ENCODE measurements at regions not wholly inside any gene's neighbourhood (a gene's known extent, or its start where the extent isn't known, plus 50 kb on each side); places are given as distances from the start of the nearest gene placed in this dataset.
A peak's percentile ranks its signal among the peaks of the same experiment; 100 is the strongest.

DNA sequence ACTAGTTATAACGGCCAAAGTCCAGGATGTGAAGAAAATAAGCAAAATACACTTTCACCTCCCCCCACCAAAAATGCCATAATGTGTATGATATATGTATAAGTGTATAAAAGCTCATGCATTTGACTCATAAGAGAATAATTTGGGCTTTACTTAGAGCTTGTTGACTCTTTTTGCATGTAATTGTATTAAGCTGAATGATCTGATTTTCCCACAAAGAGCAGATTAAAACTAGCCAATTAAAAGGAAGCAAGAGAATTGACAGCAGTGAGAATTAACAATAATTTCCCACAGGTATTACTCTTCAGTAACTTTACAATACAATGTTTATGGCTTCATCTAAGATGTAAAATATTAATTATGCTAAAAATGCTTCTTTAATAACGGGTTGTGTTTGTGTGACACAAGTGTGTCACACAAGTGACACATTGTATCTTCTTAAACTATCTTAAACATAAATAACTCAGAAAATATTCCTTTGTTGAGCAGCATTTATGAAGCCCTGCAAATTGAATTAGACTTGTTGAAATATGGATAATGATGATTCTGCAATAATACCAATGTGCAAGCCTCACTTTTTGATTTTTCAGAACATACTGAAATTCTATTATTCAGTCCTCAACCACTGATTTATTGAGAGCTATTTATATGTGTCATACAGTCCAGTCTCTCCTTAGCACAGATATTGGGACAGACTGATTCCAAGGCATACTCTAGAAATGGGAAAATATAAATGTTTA lies 134.5 kb downstream of the SLIT2 start:
- TF ChIP-seq, protein P1, sequence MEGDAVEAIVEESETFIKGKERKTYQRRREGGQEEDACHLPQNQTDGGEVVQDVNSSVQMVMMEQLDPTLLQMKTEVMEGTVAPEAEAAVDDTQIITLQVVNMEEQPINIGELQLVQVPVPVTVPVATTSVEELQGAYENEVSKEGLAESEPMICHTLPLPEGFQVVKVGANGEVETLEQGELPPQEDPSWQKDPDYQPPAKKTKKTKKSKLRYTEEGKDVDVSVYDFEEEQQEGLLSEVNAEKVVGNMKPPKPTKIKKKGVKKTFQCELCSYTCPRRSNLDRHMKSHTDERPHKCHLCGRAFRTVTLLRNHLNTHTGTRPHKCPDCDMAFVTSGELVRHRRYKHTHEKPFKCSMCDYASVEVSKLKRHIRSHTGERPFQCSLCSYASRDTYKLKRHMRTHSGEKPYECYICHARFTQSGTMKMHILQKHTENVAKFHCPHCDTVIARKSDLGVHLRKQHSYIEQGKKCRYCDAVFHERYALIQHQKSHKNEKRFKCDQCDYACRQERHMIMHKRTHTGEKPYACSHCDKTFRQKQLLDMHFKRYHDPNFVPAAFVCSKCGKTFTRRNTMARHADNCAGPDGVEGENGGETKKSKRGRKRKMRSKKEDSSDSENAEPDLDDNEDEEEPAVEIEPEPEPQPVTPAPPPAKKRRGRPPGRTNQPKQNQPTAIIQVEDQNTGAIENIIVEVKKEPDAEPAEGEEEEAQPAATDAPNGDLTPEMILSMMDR (conservative IDR thresholded peaks at IDR 0.05; ENCODE audit: low read depth, low read length): no peak
- no peak for TF ChIP-seq RFX5 (IDR thresholded peaks at IDR 0.05; ENCODE audit: low read depth, low read length)
- no peak for TF ChIP-seq RCOR1 (IDR thresholded peaks at IDR 0.05; ENCODE audit: insufficient replicate concordance, low read length)
- no peak for TF ChIP-seq POLR2A (IDR thresholded peaks at IDR 0.05; ENCODE audit: low read depth, low read length)
- no peak for TF ChIP-seq SMC3 (IDR thresholded peaks at IDR 0.05; ENCODE audit: low read depth, low read length)
- no peak for TF ChIP-seq MXI1 (IDR thresholded peaks at IDR 0.05; ENCODE audit: borderline replicate concordance, low read depth, low read length)
- TF ChIP-seq BHLHE40 (IDR thresholded peaks at IDR 0.05; ENCODE audit: low read depth, low read length): no peak
- no peak for TF ChIP-seq MAZ (IDR thresholded peaks at IDR 0.05; ENCODE audit: borderline replicate concordance, low read depth, low read length)
- no peak for TF ChIP-seq CEBPB (IDR thresholded peaks at IDR 0.05; ENCODE audit: low read depth, low read length)
- TF ChIP-seq MAFK (IDR thresholded peaks at IDR 0.05; ENCODE audit: low read depth, low read length): peak; percentile 50
- no peak for TF ChIP-seq RAD21 (IDR thresholded peaks at IDR 0.05; ENCODE audit: low read length)
- TF ChIP-seq, protein P2, sequence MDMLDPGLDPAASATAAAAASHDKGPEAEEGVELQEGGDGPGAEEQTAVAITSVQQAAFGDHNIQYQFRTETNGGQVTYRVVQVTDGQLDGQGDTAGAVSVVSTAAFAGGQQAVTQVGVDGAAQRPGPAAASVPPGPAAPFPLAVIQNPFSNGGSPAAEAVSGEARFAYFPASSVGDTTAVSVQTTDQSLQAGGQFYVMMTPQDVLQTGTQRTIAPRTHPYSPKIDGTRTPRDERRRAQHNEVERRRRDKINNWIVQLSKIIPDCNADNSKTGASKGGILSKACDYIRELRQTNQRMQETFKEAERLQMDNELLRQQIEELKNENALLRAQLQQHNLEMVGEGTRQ (IDR thresholded peaks at IDR 0.05; ENCODE audit: low read depth, low read length): no peak
- TF ChIP-seq NFE2L2 (IDR thresholded peaks at IDR 0.05; ENCODE audit: low read depth, low read length): no peak
- TF ChIP-seq FOS (IDR thresholded peaks at IDR 0.05; ENCODE audit: low read depth, low read length): no peak
